ENCODE measurements at regions not wholly inside any gene's neighbourhood (a gene's known extent, or its start where the extent isn't known, plus 50 kb on each side); places are given as distances from the start of the nearest gene placed in this dataset.
"Not testable (repeated sequence)": the region's sequence is repeated elsewhere in the genome, so short reads cannot be mapped to it uniquely, and the experiment has no call there.

GRCh38 chr16:62272035-62272434 lies 235.8 kb upstream of the CDH8 start:
- H3K4me3 ChIP-seq (ENCODE audit: low read depth, low read length), result no peak overlapping the region
- TF ChIP-seq CTCF (IDR thresholded peaks at IDR 0.05; ENCODE audit: low read depth, low read length), result no peak
- in situ Hi-C loops (cut with HindIII; ENCODE audit: low sequenced_read_pairs), result no loop called here
- no peak for DNase-seq (ENCODE audit: low read depth, low spot score)

- DNase-seq (ENCODE audit: low read depth, low spot score), result no peak
- in situ Hi-C loops (cut with HindIII; ENCODE audit: low sequenced_read_pairs), result no loop called here
- no peak overlapping the region for H3K4me3 ChIP-seq (ENCODE audit: low read depth, low read length)
- TF ChIP-seq CTCF (IDR thresholded peaks at IDR 0.05; ENCODE audit: low read depth, low read length), result no peak
These were observed 225.5 kb upstream of the CDH8 start for GRCh38 chr16:62261760-62262159.

GRCh38 chr16:62258931-62259435 lies 222.7 kb upstream of the CDH8 start:
- H3K4me3 ChIP-seq (ENCODE audit: low read depth, low read length); DNase-seq (ENCODE audit: low read depth, low spot score); in situ Hi-C loops (cut with HindIII; ENCODE audit: low sequenced_read_pairs): not testable (repeated sequence)

- in situ Hi-C loops (cut with HindIII; ENCODE audit: low sequenced_read_pairs), result no loop called here
- H3K4me3 ChIP-seq (ENCODE audit: low read depth, low read length), result no peak overlapping the region
- DNase-seq (ENCODE audit: low read depth, low spot score), result no peak
- peak; percentile 16 for TF ChIP-seq CTCF (IDR thresholded peaks at IDR 0.05; ENCODE audit: low read depth, low read length)
These were observed 220.2 kb upstream of the CDH8 start for GRCh38 chr16:62256406-62256805.

GRCh38 chr16:62254847-62255246 lies 218.6 kb upstream of the CDH8 start:
- in situ Hi-C loops (cut with HindIII; ENCODE audit: low sequenced_read_pairs), result no loop called here
- TF ChIP-seq CTCF (IDR thresholded peaks at IDR 0.05; ENCODE audit: low read depth, low read length), result no peak
- H3K4me3 ChIP-seq (ENCODE audit: low read depth, low read length), result no peak overlapping the region
- DNase-seq (ENCODE audit: low read depth, low spot score), result no peak

GRCh38 chr16:62254372-62254771 lies 218.1 kb upstream of the CDH8 start:
- in situ Hi-C loops (cut with HindIII; ENCODE audit: low sequenced_read_pairs), result no loop called here
- no peak for TF ChIP-seq CTCF (IDR thresholded peaks at IDR 0.05; ENCODE audit: low read depth, low read length)
- DNase-seq (ENCODE audit: low read depth, low spot score), result no peak
- H3K4me3 ChIP-seq (ENCODE audit: low read depth, low read length), result no peak overlapping the region

GRCh38 chr16:62253966-62254365 lies 217.7 kb upstream of the CDH8 start:
- in situ Hi-C loops (cut with HindIII; ENCODE audit: low sequenced_read_pairs), result no loop called here
- no peak for DNase-seq (ENCODE audit: low read depth, low spot score)
- H3K4me3 ChIP-seq (ENCODE audit: low read depth, low read length), result no peak overlapping the region
- TF ChIP-seq CTCF (IDR thresholded peaks at IDR 0.05; ENCODE audit: low read depth, low read length), result no peak
